Mesendoderm (in vitro differentiated cells): ENCODE measurements at regions not wholly inside any gene's neighbourhood (a gene's known extent, or its start where the extent isn't known, plus 50 kb on each side); places are given as distances from the start of the nearest gene placed in this dataset.

Experiments
- DNase-seq: peaks from one replicate; pipeline ENCODE4 v3.0.0; 2013
- H2AK5ac ChIP-seq: 2 replicates; pipeline ENCODE4 v1.6.1; 2013; ENCODE audit warnings: low read length, inconsistent platforms
- H2BK120ac ChIP-seq: 2 replicates; pipeline ENCODE4 v1.6.1; 2013; ENCODE audit warnings: low read depth, mild to moderate bottlenecking, low read length, moderate library complexity, mixed read lengths
- H2BK15ac ChIP-seq: replicated peaks from 2 replicates; pipeline ENCODE4 v1.6.1; 2013; ENCODE audit warnings: low read depth, mild to moderate bottlenecking, moderate library complexity
- H2BK5ac ChIP-seq: 2 replicates; pipeline ENCODE4 v1.6.1; 2013; ENCODE audit warnings: low read length, inconsistent platforms
- H3K18ac ChIP-seq: 2 replicates; pipeline ENCODE4 v1.6.1; 2013; ENCODE audit warnings: mild to moderate bottlenecking, low read length, mixed read lengths
- H3K23ac ChIP-seq: one replicate; pipeline ENCODE4 v1.6.1; 2013; ENCODE audit warnings: low read length
- H3K27ac ChIP-seq: 2 replicates; pipeline ENCODE4 v1.5.1; 2013; ENCODE audit warnings: low read depth, mild to moderate bottlenecking, inconsistent platforms, low read length, moderate library complexity
- H3K27me3 ChIP-seq: 2 replicates; pipeline ENCODE4 v1.6.1; 2013; ENCODE audit warnings: low read length, control low read depth, mild to moderate bottlenecking, inconsistent platforms; ENCODE audit not compliant: insufficient read depth, poor library complexity
- H3K36me3 ChIP-seq: 2 replicates; pipeline ENCODE4 v1.6.1; 2013; ENCODE audit warnings: low read length, inconsistent platforms; ENCODE audit not compliant: control insufficient read depth, insufficient read depth
- H3K4ac ChIP-seq: one replicate; pipeline ENCODE4 v1.6.1; 2013; ENCODE audit warnings: low read depth, mild to moderate bottlenecking, low read length, moderate library complexity
- H3K4me1 ChIP-seq: 2 replicates; pipeline ENCODE4 v1.6.1; 2013; ENCODE audit warnings: low read depth, low read length, inconsistent platforms; ENCODE audit not compliant: control insufficient read depth
- H3K4me2 ChIP-seq: 2 replicates; pipeline ENCODE4 v1.6.1; 2013; ENCODE audit warnings: low read length
- H3K4me3 ChIP-seq: 2 replicates; pipeline ENCODE4 v1.5.1; 2013; ENCODE audit warnings: mild to moderate bottlenecking, low read length
- H3K56ac ChIP-seq: one replicate; pipeline ENCODE4 v1.6.1; 2013; ENCODE audit warnings: low read length
- H3K79me1 ChIP-seq: 2 replicates; pipeline ENCODE4 v1.6.1; 2013; ENCODE audit warnings: low read length, inconsistent platforms
- H3K79me2 ChIP-seq: 2 replicates; pipeline ENCODE4 v1.6.1; 2013; ENCODE audit warnings: mild to moderate bottlenecking, low read length; ENCODE audit not compliant: control insufficient read depth, insufficient read depth
- H3K9ac ChIP-seq: 2 replicates; pipeline ENCODE4 v1.6.1; 2013; ENCODE audit warnings: low read length, inconsistent platforms
- H4K5ac ChIP-seq: one replicate; pipeline ENCODE4 v1.6.1; 2013; ENCODE audit warnings: low read length
- H4K8ac ChIP-seq: one replicate; pipeline ENCODE4 v1.6.1; 2013; ENCODE audit warnings: low read depth, mild to moderate bottlenecking, control low read depth, low read length, moderate library complexity
- WGBS: extraction: QIAGEN DNeasy Blood & Tissue Kit; methylation state at CpG from one replicate; pipeline ENCODE4 v1.1.7; 2013; ENCODE audit warnings: low lambda C conversion rate, missing lambda C conversion rate; ENCODE audit not compliant: insufficient coverage; ENCODE audit errors: extremely low coverage; 5-methylcytosine and 5-hydroxymethylcytosine counted together

- Histone ChIP-seq H3K79me1 (no peaks in the 10 kb centered on the region), H2AK5ac (no peak overlapping the region), H3K23ac (no peak overlapping the region), H3K27me3 (no peaks in the 10 kb centered on the region), H3K4me2 (no peak overlapping the region), H2BK15ac (no peak overlapping the region), H3K79me2 (no peaks in the 10 kb centered on the region), H3K4ac (no peak overlapping the region), H3K9ac (no peak overlapping the region), H3K27ac (no peak overlapping the region), H3K18ac (no peak overlapping the region), H3K56ac (no peak overlapping the region), H2BK120ac (no peak overlapping the region), H2BK5ac (no peak overlapping the region), H3K36me3 (no peaks in the 10 kb centered on the region), H3K4me1 (no peaks in the 10 kb centered on the region), H3K4me3 (no peak overlapping the region), H4K5ac (no peak overlapping the region), H4K8ac (no peak overlapping the region)
- WGBS: no CpG with 5 or more reads among the region's 5 CpGs
- DNase-seq: no peak
Observed at GRCh38 chr3:55226696-55227095, 260.4 kb downstream of the WNT5A start.

DNA sequence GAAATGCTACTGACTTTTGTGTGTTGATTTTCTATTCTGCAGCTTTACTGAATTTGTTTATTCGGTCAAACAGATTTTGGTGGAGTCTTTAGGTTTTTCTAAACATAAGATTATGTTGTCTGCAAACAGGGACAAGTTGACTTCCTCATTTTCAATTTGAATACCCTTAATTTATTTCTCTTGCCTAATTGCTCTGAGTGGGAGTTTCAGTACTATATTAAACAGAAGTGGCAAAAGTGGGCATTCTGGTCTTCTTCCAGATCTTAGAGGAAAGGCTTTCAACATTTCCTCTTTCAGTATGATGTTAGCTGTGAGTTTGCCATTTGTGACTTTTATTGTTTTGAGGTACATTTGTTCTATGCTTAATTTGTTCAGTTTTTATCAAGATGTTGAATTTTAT, 268.5 kb downstream of the WNT5A start:
- H3K9ac ChIP-seq: no peak overlapping the region
- H3K36me3 ChIP-seq: no peaks in the 10 kb centered on the region
- H3K79me1 ChIP-seq: no peaks in the 10 kb centered on the region
- H3K56ac ChIP-seq: no peak overlapping the region
- no peak overlapping the region for H3K23ac ChIP-seq
- no peak overlapping the region for H3K4me2 ChIP-seq
- DNase-seq: no peak
- WGBS: no CpG with 5 or more reads among the region's 1 CpG
- no peak overlapping the region for H3K4ac ChIP-seq
- no peaks in the 10 kb centered on the region for H3K4me1 ChIP-seq
- no peak overlapping the region for H2BK5ac ChIP-seq
- H2BK15ac ChIP-seq: no peak overlapping the region
- H4K5ac ChIP-seq: no peak overlapping the region
- H3K4me3 ChIP-seq: no peak overlapping the region
- no peak overlapping the region for H4K8ac ChIP-seq
- no peaks in the 10 kb centered on the region for H3K79me2 ChIP-seq
- no peaks in the 10 kb centered on the region for H3K27me3 ChIP-seq
- no peak overlapping the region for H2BK120ac ChIP-seq
- no peak overlapping the region for H2AK5ac ChIP-seq
- H3K27ac ChIP-seq: no peak overlapping the region
- H3K18ac ChIP-seq: no peak overlapping the region

DNA sequence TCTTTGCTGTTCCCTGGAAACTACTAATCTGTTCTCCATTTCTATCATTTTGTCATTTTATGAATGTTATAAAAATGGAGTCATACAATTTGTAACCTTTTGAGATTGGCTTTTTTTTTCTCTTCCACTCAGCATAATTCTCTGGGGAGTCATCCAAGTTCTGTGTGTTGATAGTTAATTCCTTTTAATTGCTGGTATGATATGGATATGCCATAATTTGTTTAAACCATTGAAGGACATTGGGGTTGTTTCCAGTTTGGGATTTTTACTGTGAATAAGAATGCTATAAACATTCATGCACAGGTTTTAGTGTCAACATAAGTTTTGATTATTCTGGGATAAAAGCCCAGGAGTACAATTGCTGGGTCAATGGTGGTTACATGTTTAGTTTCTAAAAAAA, 279.4 kb downstream of the WNT5A start:
- Histone ChIP-seq H3K4me1 (no peaks in the 10 kb centered on the region), H4K5ac (no peak overlapping the region), H3K23ac (no peak overlapping the region), H2BK5ac (no peak overlapping the region), H4K8ac (no peak overlapping the region), H3K36me3 (no peaks in the 10 kb centered on the region), H2BK120ac (no peak overlapping the region), H3K56ac (no peak overlapping the region), H3K18ac (no peak overlapping the region), H3K4me3 (no peak overlapping the region), H3K4me2 (no peak overlapping the region), H3K4ac (no peak overlapping the region), H3K79me1 (no peaks in the 10 kb centered on the region), H3K27ac (no peak overlapping the region), H3K79me2 (no peaks in the 10 kb centered on the region), H3K9ac (no peak overlapping the region), H3K27me3 (no peaks in the 10 kb centered on the region), H2BK15ac (no peak overlapping the region), H2AK5ac (no peak overlapping the region)
- no peak for DNase-seq

DNA sequence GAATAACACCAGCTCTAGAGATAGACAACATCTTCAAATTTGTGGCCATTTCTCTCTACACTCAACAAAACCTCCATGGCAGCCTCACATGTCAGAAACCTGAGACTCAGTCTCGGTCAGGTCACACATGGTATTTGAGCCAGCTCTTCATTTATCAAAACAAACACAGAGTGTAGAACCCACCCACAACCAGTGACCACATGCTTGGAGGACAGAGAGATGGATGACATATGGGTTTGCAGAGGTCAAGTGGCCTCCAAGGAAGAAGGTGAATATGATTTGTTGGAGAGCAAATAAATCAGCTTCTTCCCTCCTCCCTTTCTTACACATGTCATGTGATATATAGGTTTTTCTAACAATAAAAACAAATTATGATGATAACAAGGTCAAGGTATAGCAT, 278.1 kb upstream of the LRTM1 start:
- WGBS: no CpG with 5 or more reads among the region's 1 CpG
- H4K8ac ChIP-seq: no peak overlapping the region
- H3K9ac ChIP-seq: no peak overlapping the region
- no peak for DNase-seq
- no peak overlapping the region for H3K18ac ChIP-seq
- H3K23ac ChIP-seq: no peak overlapping the region
- H3K79me1 ChIP-seq: no peaks in the 10 kb centered on the region
- H2BK5ac ChIP-seq: no peak overlapping the region
- H3K4ac ChIP-seq: no peak overlapping the region
- no peak overlapping the region for H2BK120ac ChIP-seq
- no peaks in the 10 kb centered on the region for H3K27me3 ChIP-seq
- no peak overlapping the region for H2BK15ac ChIP-seq
- H2AK5ac ChIP-seq: no peak overlapping the region
- no peaks in the 10 kb centered on the region for H3K79me2 ChIP-seq
- H3K27ac ChIP-seq: no peak overlapping the region
- no peak overlapping the region for H3K4me3 ChIP-seq
- no peak overlapping the region for H4K5ac ChIP-seq
- no peaks in the 10 kb centered on the region for H3K36me3 ChIP-seq
- no peak overlapping the region for H3K56ac ChIP-seq
- H3K4me2 ChIP-seq: no peak overlapping the region
- no peaks in the 10 kb centered on the region for H3K4me1 ChIP-seq

DNA sequence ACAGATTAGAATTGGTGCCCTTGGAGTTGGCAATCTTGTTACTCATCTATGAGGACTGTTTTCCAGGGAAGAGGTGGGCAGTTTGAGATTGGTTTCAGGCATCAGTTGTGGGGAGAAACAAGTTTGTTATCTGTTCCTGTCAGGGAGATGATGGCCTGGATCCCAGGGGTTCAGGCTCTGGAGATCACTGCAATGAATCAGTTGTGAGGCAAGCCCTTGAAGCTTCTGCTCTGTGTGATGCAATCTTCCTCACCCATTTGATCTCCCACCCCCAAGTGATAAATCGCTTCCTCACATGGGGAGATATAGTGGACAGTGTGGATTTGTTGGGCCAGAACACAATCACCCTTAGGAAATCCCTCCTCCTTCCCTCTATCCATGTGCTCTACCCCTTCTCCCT, 276.6 kb upstream of the LRTM1 start:
- WGBS: no CpG with 5 or more reads among the region's 1 CpG

GRCh38 chr3:55203546-55203945, 275.7 kb upstream of the LRTM1 start:
- Histone ChIP-seq H3K18ac (no peak overlapping the region), H3K79me2 (no peaks in the 10 kb centered on the region), H3K9ac (no peak overlapping the region), H2BK15ac (no peak overlapping the region), H2BK5ac (no peak overlapping the region), H3K27ac (no peak overlapping the region), H4K5ac (no peak overlapping the region), H3K56ac (no peak overlapping the region), H3K36me3 (no peaks in the 10 kb centered on the region), H4K8ac (no peak overlapping the region), H3K23ac (no peak overlapping the region), H2BK120ac (no peak overlapping the region), H2AK5ac (no peak overlapping the region), H3K4me2 (no peak overlapping the region), H3K4ac (no peak overlapping the region), H3K4me3 (no peak overlapping the region), H3K4me1 (no peaks in the 10 kb centered on the region), H3K27me3 (no peaks in the 10 kb centered on the region), H3K79me1 (no peaks in the 10 kb centered on the region)
- no peak for DNase-seq
- WGBS: no CpG with 5 or more reads among the region's 4 CpGs

More for the DNA sequence above, 276.6 kb upstream of the LRTM1 start:
- no peak overlapping the region for H3K4ac ChIP-seq
- no peak overlapping the region for H3K4me2 ChIP-seq
- no peak overlapping the region for H3K56ac ChIP-seq
- H3K4me3 ChIP-seq: no peak overlapping the region
- H2AK5ac ChIP-seq: no peak overlapping the region
- H3K23ac ChIP-seq: no peak overlapping the region
- no peak overlapping the region for H3K18ac ChIP-seq
- H4K8ac ChIP-seq: no peak overlapping the region
- no peak overlapping the region for H3K9ac ChIP-seq
- no peaks in the 10 kb centered on the region for H3K36me3 ChIP-seq
- no peaks in the 10 kb centered on the region for H3K4me1 ChIP-seq
- no peak overlapping the region for H3K27ac ChIP-seq
- no peaks in the 10 kb centered on the region for H3K27me3 ChIP-seq
- no peak for DNase-seq
- no peaks in the 10 kb centered on the region for H3K79me2 ChIP-seq
- H2BK15ac ChIP-seq: no peak overlapping the region
- H2BK120ac ChIP-seq: no peak overlapping the region
- H4K5ac ChIP-seq: no peak overlapping the region
- no peaks in the 10 kb centered on the region for H3K79me1 ChIP-seq
- no peak overlapping the region for H2BK5ac ChIP-seq
